ENCODE measurements at regions not wholly inside any gene's neighbourhood (a gene's known extent, or its start where the extent isn't known, plus 50 kb on each side); places are given as distances from the start of the nearest gene placed in this dataset.
"Not testable (repeated sequence)": the region's sequence is repeated elsewhere in the genome, so short reads cannot be mapped to it uniquely, and the experiment has no call there.

DNA sequence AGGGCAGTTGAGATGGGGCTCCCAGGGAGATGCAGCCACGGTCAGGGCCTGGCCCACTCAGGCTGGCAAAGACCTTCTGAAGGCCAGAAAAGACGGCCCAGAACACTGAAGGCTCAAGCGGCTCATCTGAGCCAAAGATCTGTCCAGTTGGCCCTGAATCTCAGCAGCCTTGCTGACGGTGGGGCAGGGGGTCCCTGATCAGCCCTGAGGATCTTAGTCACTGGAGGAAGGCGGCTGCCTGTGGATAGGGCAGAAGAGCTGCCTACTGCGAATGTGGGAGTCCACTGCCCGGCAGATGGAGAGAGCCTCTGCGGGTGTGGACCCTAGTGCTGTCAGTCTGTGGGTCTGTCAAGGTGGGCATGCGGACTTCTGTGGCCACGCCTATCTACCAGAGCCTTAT, 1738.2 kb downstream of the TP53TG3F start:
- DNase-seq: no peak

- DNase-seq: no peak
Observed at GRCh38 chr16:35198223-35199199, 1739.1 kb downstream of the TP53TG3F start.

- no peak for DNase-seq
Observed at GRCh38 chr16:35200662-35201061, 1741.2 kb downstream of the TP53TG3F start.

DNA sequence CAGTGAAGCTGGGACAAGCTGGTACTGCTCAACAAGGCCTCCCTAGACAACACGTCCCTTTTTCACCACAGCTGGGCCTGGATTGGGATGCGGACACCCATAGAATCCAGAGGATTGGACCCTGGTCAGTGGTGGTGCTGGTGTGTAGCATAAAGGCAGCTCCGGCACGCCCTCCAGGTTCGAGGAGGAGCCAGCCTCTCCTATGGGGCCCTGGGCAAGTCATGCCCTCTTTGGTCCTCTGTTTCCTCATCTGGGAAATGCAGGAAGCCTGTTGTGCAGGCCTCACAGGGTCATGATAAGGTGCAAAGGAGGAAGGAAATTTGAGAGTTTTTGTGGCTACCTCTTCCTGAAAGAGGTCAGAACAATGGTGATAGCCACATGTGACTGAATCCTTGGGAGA, 1741.7 kb downstream of the TP53TG3F start:
- DNase-seq: no peak

DNA sequence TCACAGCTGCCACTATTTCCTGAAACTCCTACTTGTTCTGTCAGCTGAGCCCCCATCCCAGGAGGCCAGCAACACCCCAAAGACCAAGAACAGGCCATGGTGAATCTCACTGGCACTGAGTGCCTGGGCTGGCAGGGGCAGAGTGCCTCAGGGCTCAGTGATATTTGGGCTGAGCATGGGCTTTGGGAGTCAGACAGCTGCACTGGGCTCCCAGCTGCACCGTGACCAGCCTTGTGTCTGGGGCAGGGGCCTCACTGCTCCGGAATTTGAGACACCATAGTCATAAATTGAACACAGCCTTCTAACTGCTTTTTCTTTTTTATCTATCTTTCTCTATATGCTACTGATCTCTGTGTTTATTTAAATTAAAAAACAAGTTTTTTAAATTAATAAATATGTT, 1744.2 kb downstream of the TP53TG3F start:
- DNase-seq: no peak

GRCh38 chr16:35207059-35207999, 1747.9 kb downstream of the TP53TG3F start:
- DNase-seq: no peak

- no peak for DNase-seq
Observed at GRCh38 chr16:35208001-35208935, 1748.9 kb downstream of the TP53TG3F start.

GRCh38 chr16:35210681-35211433, 1751.4 kb downstream of the TP53TG3F start:
- DNase-seq: no peak

- DNase-seq: no peak
Observed at GRCh38 chr16:35214840-35215239, 1755.4 kb downstream of the TP53TG3F start.

GRCh38 chr16:35215287-35215686, 1755.9 kb downstream of the TP53TG3F start:
- no peak for DNase-seq

DNA sequence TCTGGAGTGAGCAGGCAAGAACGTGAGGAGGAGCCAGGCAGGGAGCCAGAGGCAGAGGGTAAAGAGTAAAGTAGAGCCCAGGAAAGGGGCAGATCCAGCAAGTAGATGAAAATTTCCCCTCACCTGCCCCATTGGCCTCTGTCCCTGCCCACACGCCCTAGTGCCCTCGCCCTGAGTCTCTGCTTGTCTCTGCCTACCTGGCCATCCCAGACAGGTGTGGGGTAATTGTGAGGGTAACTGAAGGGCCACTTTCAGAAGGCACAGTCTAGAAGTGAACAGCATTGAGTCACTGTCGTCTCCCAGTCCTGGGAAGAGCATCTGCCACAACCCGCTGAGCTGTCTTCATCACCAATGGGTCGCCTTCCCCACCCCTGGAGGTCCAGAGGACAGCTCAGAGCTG, 1756.8 kb downstream of the TP53TG3F start:
- not testable (repeated sequence) for DNase-seq

DNA sequence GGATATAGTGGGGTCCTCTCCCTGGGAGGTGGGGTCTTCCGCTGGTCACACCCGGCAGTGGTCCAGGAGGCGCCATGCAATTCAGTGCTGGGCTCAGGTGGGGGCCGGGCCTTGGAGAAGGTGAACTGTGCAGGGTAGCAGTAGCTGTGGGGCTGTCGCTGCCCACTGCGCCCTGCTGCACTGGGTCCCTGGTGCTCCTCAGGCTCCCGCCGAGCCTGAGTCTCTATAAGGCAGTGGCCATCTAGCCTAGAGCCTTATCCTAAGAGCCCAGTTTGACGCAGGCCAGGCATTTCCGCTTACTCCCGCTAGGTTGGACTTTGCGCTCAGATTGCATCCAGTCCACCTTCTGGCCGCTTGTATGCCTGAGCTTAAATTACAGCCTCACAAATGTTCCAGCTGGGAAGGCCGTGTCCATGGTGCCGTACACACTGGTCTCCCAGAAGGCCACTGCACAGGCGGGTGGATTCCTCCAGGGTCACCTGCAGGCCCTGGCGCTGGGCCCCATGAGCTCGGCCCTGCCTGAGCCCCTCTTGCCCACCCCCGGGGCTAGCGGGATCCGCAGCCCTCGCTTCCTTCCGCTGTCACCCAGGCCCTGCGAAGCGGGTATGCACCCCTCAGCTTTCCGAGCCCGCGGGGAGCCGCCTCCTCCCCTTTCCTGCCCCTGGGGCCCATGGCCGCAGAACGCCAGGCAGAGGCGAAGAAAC, 1762.2 kb downstream of the TP53TG3F start:
- DNase-seq: no peak

GRCh38 chr16:35234679-35235078, 1775.3 kb downstream of the TP53TG3F start:
- no peak for DNase-seq

DNA sequence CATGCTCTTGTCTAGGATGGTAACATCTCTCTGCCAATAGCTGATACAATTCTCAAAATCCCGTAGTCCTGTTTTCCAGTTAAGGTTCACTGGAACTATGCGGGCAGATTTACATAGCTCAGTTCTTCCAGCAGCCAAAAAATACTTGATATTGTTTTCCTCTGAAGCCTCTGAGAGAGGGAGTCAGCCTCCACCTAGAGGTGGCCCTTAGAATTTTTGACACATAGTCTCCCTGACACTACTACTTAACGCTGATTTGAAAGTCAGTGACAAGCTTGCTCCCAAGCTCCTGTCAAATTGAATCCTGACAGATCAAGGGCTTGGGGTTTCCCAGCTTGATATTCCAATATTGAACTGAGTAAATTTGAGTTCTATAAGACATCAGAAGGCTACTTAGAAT, 1780.1 kb downstream of the TP53TG3F start:
- DNase-seq: no peak

- DNase-seq: no peak
Observed at GRCh38 chr16:35249051-35249450, 1789.6 kb downstream of the TP53TG3F start.

DNA sequence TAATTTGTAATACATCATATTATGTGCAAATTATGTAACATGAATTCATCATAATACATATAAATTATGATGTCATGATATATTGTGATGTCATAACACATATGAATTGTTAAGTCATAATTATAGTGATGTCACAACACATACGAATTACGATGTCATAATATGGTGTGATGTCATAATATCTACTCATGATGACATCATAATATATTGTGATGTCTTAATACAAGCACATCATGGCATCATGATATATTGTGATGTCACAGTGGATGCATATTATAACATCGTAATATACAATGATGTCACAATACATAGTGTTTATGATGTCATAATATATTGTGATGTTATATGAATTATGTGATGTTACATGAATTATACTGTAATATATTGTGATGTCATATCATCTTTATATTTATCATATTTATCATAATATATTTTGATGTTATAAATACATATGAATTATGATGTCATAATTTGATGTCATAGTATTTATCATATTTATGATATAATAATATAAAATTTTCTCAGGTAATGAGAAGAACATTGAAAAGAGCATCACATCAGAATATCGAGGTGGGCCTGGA, 1793.0 kb downstream of the TP53TG3F start:
- DNase-seq: peak in 2 of 4 experiments; percentile 1 to 4

DNA sequence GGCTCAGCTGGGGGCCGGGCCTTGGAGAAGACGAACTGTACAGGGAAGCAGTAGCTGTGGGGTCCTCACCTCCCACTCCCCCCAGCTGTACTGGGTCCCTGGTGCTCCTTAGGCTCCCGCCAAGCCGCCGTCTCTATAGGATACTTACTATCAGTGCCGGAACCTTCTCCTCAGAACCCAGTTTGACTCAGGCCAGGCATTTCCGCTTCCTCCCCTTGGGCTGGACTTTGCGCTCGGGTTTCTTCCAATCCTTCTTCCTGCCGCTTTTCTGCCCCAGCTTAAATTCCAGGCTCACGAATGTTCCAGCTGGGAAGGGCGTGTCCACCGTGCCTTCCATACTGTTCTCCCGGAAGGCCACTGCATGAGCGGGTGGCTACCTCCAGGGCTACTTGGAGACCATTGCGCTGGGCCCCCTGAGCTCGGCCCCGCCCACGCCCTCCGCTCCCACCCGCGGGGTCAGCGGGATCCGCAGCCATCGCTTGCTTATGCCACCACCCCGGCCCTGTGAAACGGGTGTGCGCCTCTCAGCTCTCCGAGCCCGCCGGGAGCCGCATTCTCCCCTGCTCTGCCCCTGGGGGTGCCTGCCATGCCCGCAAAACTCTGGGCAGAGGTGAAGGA, 1795.9 kb downstream of the TP53TG3F start:
- DNase-seq: no peak

- no peak for DNase-seq
Observed at GRCh38 chr16:35255816-35256215, 1796.4 kb downstream of the TP53TG3F start.

DNA sequence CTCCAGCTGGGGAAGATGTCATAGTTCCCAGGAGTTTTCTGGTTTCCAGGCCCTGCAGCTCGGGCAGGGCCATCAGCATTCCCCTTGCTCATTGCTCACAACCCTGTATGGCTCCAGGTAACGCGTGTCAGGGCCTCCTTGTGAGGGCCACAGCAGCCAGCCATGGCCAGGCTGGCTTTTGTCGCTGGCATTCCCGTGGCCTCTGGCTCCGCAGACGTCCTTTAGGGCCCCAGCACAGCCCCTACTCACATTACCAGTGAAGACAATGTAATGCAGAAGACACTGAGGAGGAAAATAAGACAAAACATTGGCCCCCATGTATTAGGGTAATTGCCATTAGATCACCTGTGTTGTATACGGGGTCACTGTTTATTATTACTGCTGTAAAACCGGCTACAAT, 1799.0 kb downstream of the TP53TG3F start:
- no peak for DNase-seq

DNA sequence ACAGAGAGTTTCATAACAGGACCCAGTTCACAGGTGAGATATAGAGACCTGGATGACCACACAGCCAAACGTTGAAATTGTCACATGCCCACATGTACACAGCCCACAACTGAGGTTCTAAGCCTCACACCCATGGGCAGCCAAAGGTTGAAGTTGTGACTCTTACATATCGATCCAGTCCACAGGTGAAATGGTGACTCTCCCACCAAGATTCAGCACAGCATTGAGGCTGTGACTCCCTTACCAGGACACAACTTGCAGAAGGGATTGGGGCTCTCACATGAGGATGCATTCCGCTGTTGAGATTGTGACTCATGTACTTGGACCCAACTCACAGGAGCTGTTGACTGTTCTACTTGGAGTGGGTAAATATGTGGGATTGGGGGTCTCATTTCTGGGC, 1836.4 kb downstream of the TP53TG3F start:
- no peak for DNase-seq
